Sigmoid colon (tissue), 4 donors: ENCODE measurements at regions not wholly inside any gene's neighbourhood (a gene's known extent, or its start where the extent isn't known, plus 50 kb on each side); places are given as distances from the start of the nearest gene placed in this dataset.

Source experiments
- CTCF ChIP-seq, 4 experiments: fragments of 450-650 bp in 3 of 4; fragments of 200-600 bp in 1 of 4; IDR thresholded peaks; one replicate each; pipeline ENCODE4 v1.5.1; 2016 to 2019; ENCODE audit warnings: antibody characterized with exemption in 4 of 4, mild to moderate bottlenecking in 3 of 4, moderate library complexity in 2 of 4
- EP300 ChIP-seq, 4 donors: sonication (generic); formaldehyde crosslinking; IDR thresholded peaks; one replicate each; pipeline ENCODE4 v1.6.1; 2017; ENCODE audit warnings: antibody characterized with exemption in 4 of 4
- POLR2A ChIP-seq, 2 donors: fragments of 450-650 bp; IDR thresholded peaks; one replicate each; pipeline ENCODE4 v1.6.1; 2016; ENCODE audit warnings: antibody characterized with exemption in 2 of 2, mild to moderate bottlenecking in 2 of 2, moderate library complexity in 2 of 2
- POLR2AphosphoS5 ChIP-seq, 4 donors: sonication (generic); formaldehyde crosslinking; IDR thresholded peaks; one replicate each; pipeline ENCODE4 v1.6.1; 2017; ENCODE audit warnings: antibody characterized with exemption in 4 of 4

DNA sequence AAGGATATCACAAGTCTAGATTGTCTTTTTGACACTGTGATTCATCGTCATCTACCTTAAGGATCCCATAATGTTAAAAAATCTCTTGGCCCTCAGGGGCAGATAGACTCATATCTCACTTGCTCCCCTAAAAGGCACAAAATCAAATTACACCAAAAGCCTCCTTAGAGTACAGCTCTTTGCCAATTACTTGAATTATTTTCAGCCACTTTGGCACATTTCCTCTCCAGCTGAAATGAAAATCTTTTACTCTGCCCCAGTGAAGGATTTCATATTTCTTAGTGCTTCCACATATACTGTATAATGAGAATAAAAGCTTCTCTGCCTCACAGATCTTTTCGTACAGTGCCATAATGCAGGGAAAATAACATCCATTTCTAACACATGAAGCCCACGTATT is 190.7 kb upstream of the GBE1 start:
- TF ChIP-seq CTCF (IDR thresholded peaks at IDR 0.05) (no peak), POLR2A (IDR thresholded peaks at IDR 0.05) (no peak), POLR2AphosphoS5 (IDR thresholded peaks at IDR 0.05) (no peak), EP300 (IDR thresholded peaks at IDR 0.05) (no peak)
